CD14-positive monocyte (primary cell): ENCODE measurements at regions not wholly inside any gene's neighbourhood (a gene's known extent, or its start where the extent isn't known, plus 50 kb on each side); places are given as distances from the start of the nearest gene placed in this dataset.

Experiments
- DNase-seq, 3 donors: peaks; one replicate each; pipeline ENCODE4 v3.0.0-alpha.2; 2011 to 2022
- H2AFZ ChIP-seq: 2 replicates; pipeline ENCODE4 v1.6.0; 2012; ENCODE audit warnings: mild to moderate bottlenecking, low read depth, low read length, inconsistent platforms; ENCODE audit not compliant: insufficient read depth, poor library complexity, severe bottlenecking
- H3K27ac ChIP-seq, 2 donors: 1 replicate in 1 of 2; 2 replicates in 1 of 2; pipeline ENCODE4 v1.5.1; 2012 to 2013; ENCODE audit warnings: low read length in 2 of 2, control low read depth in 1 of 2, inconsistent platforms in 1 of 2, low read depth in 1 of 2, mild to moderate bottlenecking in 1 of 2
- H3K27me3 ChIP-seq, 2 donors: one replicate each; pipeline versions ENCODE4 v1.6.0 to v1.6.1; 2011 to 2013; ENCODE audit warnings: low read length in 2 of 2; ENCODE audit not compliant: control insufficient read depth in 2 of 2, insufficient read depth in 2 of 2
- H3K36me3 ChIP-seq, 2 donors: replicated peaks in 1 of 2; 1 replicate in 1 of 2; 2 replicates in 1 of 2; pipeline versions ENCODE4 v1.5.1 to v1.6.1; 2012 to 2013; ENCODE audit warnings: low read length in 2 of 2, control low read depth in 1 of 2, inconsistent platforms in 1 of 2, mild to moderate bottlenecking in 1 of 2; ENCODE audit not compliant: insufficient read depth in 2 of 2, control insufficient read depth in 1 of 2
- H3K4me1 ChIP-seq, 2 donors: 1 replicate in 1 of 2; 2 replicates in 1 of 2; pipeline versions ENCODE4 v1.5.1 to v1.6.1; 2012 to 2013; ENCODE audit warnings: low read length in 2 of 2, control low read depth in 1 of 2, inconsistent platforms in 1 of 2, mild to moderate bottlenecking in 1 of 2, moderate library complexity in 1 of 2; ENCODE audit not compliant: insufficient read depth in 2 of 2, control insufficient read depth in 1 of 2
- H3K4me2 ChIP-seq: replicated peaks from 2 replicates; pipeline ENCODE3; 2012; ENCODE audit warnings: low read length, moderate library complexity, mild to moderate bottlenecking; ENCODE audit not compliant: poor library complexity, severe bottlenecking; ENCODE audit errors: extremely low read depth
- H3K4me3 ChIP-seq, 3 experiments: fragments of 200-600 bp in 1 of 3; sonication (generic) in 1 of 3; replicated peaks in 1 of 3; 1 replicate in 2 of 3; 2 replicates in 1 of 3; pipeline ENCODE4 v1.5.1; 2011 to 2013; ENCODE audit warnings: low read length in 3 of 3, mild to moderate bottlenecking in 3 of 3, control low read depth in 2 of 3, low read depth in 2 of 3, inconsistent platforms in 1 of 3, moderate library complexity in 1 of 3
- H3K79me2 ChIP-seq: 2 replicates; pipeline ENCODE4 v1.6.0; 2012; ENCODE audit warnings: mild to moderate bottlenecking, control low read depth, inconsistent platforms, low read length, moderate library complexity; ENCODE audit not compliant: insufficient read depth
- H3K9ac ChIP-seq: 2 replicates; pipeline ENCODE4 v1.6.0; 2017; ENCODE audit warnings: low read length, mild to moderate bottlenecking; ENCODE audit not compliant: insufficient read depth, poor library complexity, severe bottlenecking
- H3K9me3 ChIP-seq, 2 donors: replicated peaks in 1 of 2; 1 replicate in 1 of 2; 2 replicates in 1 of 2; pipeline versions ENCODE4 v1.5.1 to v1.6.1; 2012 to 2013; ENCODE audit warnings: low read length in 2 of 2, control low read depth in 1 of 2; ENCODE audit not compliant: control insufficient read depth in 1 of 2, insufficient read depth in 1 of 2
- H4K20me1 ChIP-seq: 2 replicates; pipeline ENCODE4 v1.6.0; 2012; ENCODE audit warnings: mild to moderate bottlenecking, low read length, control low read depth, moderate library complexity; ENCODE audit not compliant: insufficient read depth
- H3K27ac Mint-ChIP-seq, 7 donors: one replicate each; pipeline ENCODE4 v1.8.0; 2020; ENCODE audit warnings: mild to moderate bottlenecking in 7 of 7, mixed read lengths in 7 of 7, moderate library complexity in 6 of 7, inconsistent platforms in 2 of 7
- H3K27me3 Mint-ChIP-seq, 3 donors: one replicate each; pipeline ENCODE4 v1.8.0; 2021 to 2022; ENCODE audit warnings: low read depth in 3 of 3, mild to moderate bottlenecking in 3 of 3, mixed read lengths in 3 of 3, moderate library complexity in 3 of 3, inconsistent platforms in 1 of 3
- H3K36me3 Mint-ChIP-seq, 2 donors: one replicate each; pipeline ENCODE4 v1.8.0; 2020; ENCODE audit warnings: mixed read lengths in 2 of 2, inconsistent platforms in 1 of 2, mild to moderate bottlenecking in 1 of 2
- H3K4me1 Mint-ChIP-seq: one replicate; pipeline ENCODE4 v1.8.0; 2020; ENCODE audit warnings: mild to moderate bottlenecking, mixed read lengths
- H3K4me3 Mint-ChIP-seq, 2 donors: one replicate each; pipeline ENCODE4 v1.8.0; 2020; ENCODE audit warnings: mild to moderate bottlenecking in 2 of 2, mixed read lengths in 2 of 2, moderate library complexity in 1 of 2
- H3K9me3 Mint-ChIP-seq, 7 donors: one replicate each; pipeline ENCODE4 v1.8.0; 2020 to 2022; ENCODE audit warnings: mixed read lengths in 7 of 7, mild to moderate bottlenecking in 6 of 7, moderate library complexity in 6 of 7, inconsistent platforms in 2 of 7
- WGBS: methylation state at CpG from one replicate; pipeline ENCODE4 v1.1.5; 2013; ENCODE audit warnings: missing lambda C conversion rate; ENCODE audit not compliant: insufficient coverage; 5-methylcytosine and 5-hydroxymethylcytosine counted together
- intact Hi-C, 2 donors: fragments of 100-400 bp; cut with micrococcal nuclease; formaldehyde crosslinking; loops; one replicate each; pipeline versions ENCODE4 v1.15.0 to v1.15.1; 2023
- TF ChIP-seq, protein P1 (sequence below): fragments of 200-600 bp; IDR thresholded peaks from one replicate; pipeline ENCODE4 v1.8.0; 2022; ENCODE audit warnings: antibody characterized with exemption, mild to moderate bottlenecking

GRCh38 chr7:15870347-15870746 is 183.9 kb upstream of the MEOX2 start:
- Histone ChIP-seq H3K27me3 (no peaks in the 10 kb centered on the region), H3K4me1 (no peaks in the 10 kb centered on the region), H3K4me3 (no peak overlapping the region), H3K4me2 (no peak overlapping the region), H2AFZ (no peak overlapping the region), H3K36me3 (no peaks in the 10 kb centered on the region), H3K9ac (no peak overlapping the region), H3K27ac (no peak overlapping the region), H4K20me1 (no peaks in the 10 kb centered on the region), H3K9me3 (no peaks in the 10 kb centered on the region), H3K79me2 (no peaks in the 10 kb centered on the region)
- TF ChIP-seq, protein P1, sequence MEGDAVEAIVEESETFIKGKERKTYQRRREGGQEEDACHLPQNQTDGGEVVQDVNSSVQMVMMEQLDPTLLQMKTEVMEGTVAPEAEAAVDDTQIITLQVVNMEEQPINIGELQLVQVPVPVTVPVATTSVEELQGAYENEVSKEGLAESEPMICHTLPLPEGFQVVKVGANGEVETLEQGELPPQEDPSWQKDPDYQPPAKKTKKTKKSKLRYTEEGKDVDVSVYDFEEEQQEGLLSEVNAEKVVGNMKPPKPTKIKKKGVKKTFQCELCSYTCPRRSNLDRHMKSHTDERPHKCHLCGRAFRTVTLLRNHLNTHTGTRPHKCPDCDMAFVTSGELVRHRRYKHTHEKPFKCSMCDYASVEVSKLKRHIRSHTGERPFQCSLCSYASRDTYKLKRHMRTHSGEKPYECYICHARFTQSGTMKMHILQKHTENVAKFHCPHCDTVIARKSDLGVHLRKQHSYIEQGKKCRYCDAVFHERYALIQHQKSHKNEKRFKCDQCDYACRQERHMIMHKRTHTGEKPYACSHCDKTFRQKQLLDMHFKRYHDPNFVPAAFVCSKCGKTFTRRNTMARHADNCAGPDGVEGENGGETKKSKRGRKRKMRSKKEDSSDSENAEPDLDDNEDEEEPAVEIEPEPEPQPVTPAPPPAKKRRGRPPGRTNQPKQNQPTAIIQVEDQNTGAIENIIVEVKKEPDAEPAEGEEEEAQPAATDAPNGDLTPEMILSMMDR, result no peak
- H3K4me1 Mint-ChIP-seq, result no peaks in the 10 kb centered on the region
- no peak overlapping the region for H3K27ac Mint-ChIP-seq
- H3K4me3 Mint-ChIP-seq, result no peak overlapping the region
- no peaks in the 10 kb centered on the region for H3K36me3 Mint-ChIP-seq
- H3K27me3 Mint-ChIP-seq, result no peaks in the 10 kb centered on the region
- DNase-seq, result no peak
- WGBS, result no CpG with 5 or more reads among the region's 1 CpG
- peaks cover 0 to 6% (median 1%) of the 10 kb centered on the region in 7 donors for H3K9me3 Mint-ChIP-seq
- intact Hi-C loops, result no loop called here

- no peak overlapping the region for H3K9ac ChIP-seq
- no peaks in the 10 kb centered on the region for H3K36me3 ChIP-seq
- no peak overlapping the region for H3K4me2 ChIP-seq
- no peaks in the 10 kb centered on the region for H3K79me2 ChIP-seq
- no peaks in the 10 kb centered on the region for H3K4me1 ChIP-seq
- no peaks in the 10 kb centered on the region for H4K20me1 ChIP-seq
- no peaks in the 10 kb centered on the region for H3K27me3 Mint-ChIP-seq
- H3K4me3 Mint-ChIP-seq, result no peak overlapping the region
- intact Hi-C loops, result no loop called here
- H2AFZ ChIP-seq, result no peak overlapping the region
- H3K4me3 ChIP-seq, result no peak overlapping the region
- WGBS, result no CpG with 5 or more reads among the region's 1 CpG
- TF ChIP-seq, protein P1, result no peak
- H3K4me1 Mint-ChIP-seq, result no peaks in the 10 kb centered on the region
- H3K36me3 Mint-ChIP-seq, result no peaks in the 10 kb centered on the region
- peaks cover 0 to 3% (median 2%) of the 10 kb centered on the region in 7 donors for H3K9me3 Mint-ChIP-seq
- no peak overlapping the region for H3K27ac ChIP-seq
- DNase-seq, result no peak
- H3K9me3 ChIP-seq, result no peaks in the 10 kb centered on the region
- no peaks in the 10 kb centered on the region for H3K27me3 ChIP-seq
- no peak overlapping the region for H3K27ac Mint-ChIP-seq
Observed at GRCh38 chr7:15867441-15867840, 181.0 kb upstream of the MEOX2 start.
